ENCODE measurements at regions not wholly inside any gene's neighbourhood (a gene's known extent, or its start where the extent isn't known, plus 50 kb on each side); places are given as distances from the start of the nearest gene placed in this dataset.
"Not testable (repeated sequence)": the region's sequence is repeated elsewhere in the genome, so short reads cannot be mapped to it uniquely, and the experiment has no call there.

DNA sequence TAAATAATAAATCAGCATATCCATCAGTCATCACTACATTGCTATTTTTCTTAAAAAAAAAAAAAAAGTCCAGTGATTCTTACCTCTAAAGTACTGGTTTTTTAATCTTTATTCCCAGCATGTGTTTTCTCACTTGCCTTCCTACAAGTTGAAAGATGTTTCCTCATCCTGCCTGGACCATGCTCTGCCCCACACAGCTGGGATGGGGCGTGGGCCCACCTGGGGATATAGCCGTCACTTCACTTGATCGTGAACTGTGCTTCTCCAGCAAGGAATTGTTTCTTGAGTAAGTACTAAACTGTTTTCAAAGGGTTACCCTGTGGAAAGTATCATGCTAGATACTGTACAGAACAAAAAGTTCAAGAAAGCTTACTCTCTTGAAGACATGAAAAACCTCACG, 212.6 kb upstream of the HTR1E start:
- Histone ChIP-seq H3K4me3 (no peak overlapping the region), H3K36me3 (ENCODE audit: insufficient read depth, low read length) (no peaks in the 10 kb centered on the region), H3K9ac (ENCODE audit: insufficient read length) (no peak overlapping the region), H3K9me3 (ENCODE audit: low read depth, low read length) (no peaks in the 10 kb centered on the region), H3K27ac (no peak overlapping the region)
- no peak for DNase-seq (ENCODE audit: low read depth, low spot score)
- no peak for TF ChIP-seq EZH2 (IDR thresholded peaks at IDR 0.05)
- TF ChIP-seq POLR2AphosphoS5 (IDR thresholded peaks at IDR 0.05; ENCODE audit: borderline replicate concordance, low read depth, low read length), result no peak
- no peak for TF ChIP-seq FOXP2 (optimal IDR thresholded peaks at IDR 0.05; ENCODE audit: control extremely low read depth, extremely low read length, insufficient read depth)

GRCh38 chr6:86723729-86724128, 213.6 kb upstream of the HTR1E start:
- Histone ChIP-seq H3K27ac (no peak overlapping the region), H3K9me3 (ENCODE audit: low read depth, low read length) (no peaks in the 10 kb centered on the region), H3K36me3 (ENCODE audit: insufficient read depth, low read length) (no peaks in the 10 kb centered on the region), H3K9ac (ENCODE audit: insufficient read length) (no peak overlapping the region), H3K4me3 (no peak overlapping the region)
- DNase-seq (ENCODE audit: low read depth, low spot score), result no peak
- TF ChIP-seq EZH2 (IDR thresholded peaks at IDR 0.05) (no peak), FOXP2 (optimal IDR thresholded peaks at IDR 0.05; ENCODE audit: control extremely low read depth, extremely low read length, insufficient read depth) (no peak), POLR2AphosphoS5 (IDR thresholded peaks at IDR 0.05; ENCODE audit: borderline replicate concordance, low read depth, low read length) (no peak)

GRCh38 chr6:86723151-86723550, 214.2 kb upstream of the HTR1E start:
- no peaks in the 10 kb centered on the region for H3K36me3 ChIP-seq (ENCODE audit: insufficient read depth, low read length)
- no peak overlapping the region for H3K27ac ChIP-seq

DNA sequence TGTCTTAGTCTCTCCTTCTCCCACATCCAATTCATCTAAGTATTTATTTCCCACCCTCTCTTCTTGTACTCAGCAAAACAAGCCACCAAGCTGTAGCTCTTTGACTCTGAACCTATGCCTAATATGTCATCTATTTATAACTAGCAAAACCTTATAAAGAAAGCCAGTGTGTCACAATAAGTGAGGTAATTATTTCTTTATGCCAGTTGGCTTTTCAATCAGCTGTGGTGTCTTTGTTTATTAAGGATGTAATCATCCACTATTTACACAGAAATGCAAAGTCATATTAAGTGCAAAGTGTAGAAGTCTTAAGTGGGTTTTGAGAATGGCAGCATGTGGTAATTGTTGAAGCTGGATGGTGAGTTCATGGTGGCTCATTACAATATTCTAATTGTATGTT, 215.2 kb upstream of the HTR1E start:
- TF ChIP-seq FOXP2 (optimal IDR thresholded peaks at IDR 0.05; ENCODE audit: control extremely low read depth, extremely low read length, insufficient read depth) (no peak), POLR2AphosphoS5 (IDR thresholded peaks at IDR 0.05; ENCODE audit: borderline replicate concordance, low read depth, low read length) (no peak), EZH2 (IDR thresholded peaks at IDR 0.05) (no peak)
- no peak overlapping the region for H3K27ac ChIP-seq
- H3K9ac ChIP-seq (ENCODE audit: insufficient read length), result no peak overlapping the region
- no peaks in the 10 kb centered on the region for H3K9me3 ChIP-seq (ENCODE audit: low read depth, low read length)
- H3K36me3 ChIP-seq (ENCODE audit: insufficient read depth, low read length), result no peaks in the 10 kb centered on the region
- no peak for DNase-seq (ENCODE audit: low read depth, low spot score)
- H3K4me3 ChIP-seq, result no peak overlapping the region

More at GRCh38 chr6:86723151-86723550, 214.2 kb upstream of the HTR1E start:
- Histone ChIP-seq H3K9me3 (ENCODE audit: low read depth, low read length) (no peaks in the 10 kb centered on the region), H3K4me3 (no peak overlapping the region), H3K9ac (ENCODE audit: insufficient read length) (no peak overlapping the region)
- TF ChIP-seq FOXP2 (optimal IDR thresholded peaks at IDR 0.05; ENCODE audit: control extremely low read depth, extremely low read length, insufficient read depth) (no peak), POLR2AphosphoS5 (IDR thresholded peaks at IDR 0.05; ENCODE audit: borderline replicate concordance, low read depth, low read length) (no peak), EZH2 (IDR thresholded peaks at IDR 0.05) (no peak)
- DNase-seq (ENCODE audit: low read depth, low spot score), result no peak

DNA sequence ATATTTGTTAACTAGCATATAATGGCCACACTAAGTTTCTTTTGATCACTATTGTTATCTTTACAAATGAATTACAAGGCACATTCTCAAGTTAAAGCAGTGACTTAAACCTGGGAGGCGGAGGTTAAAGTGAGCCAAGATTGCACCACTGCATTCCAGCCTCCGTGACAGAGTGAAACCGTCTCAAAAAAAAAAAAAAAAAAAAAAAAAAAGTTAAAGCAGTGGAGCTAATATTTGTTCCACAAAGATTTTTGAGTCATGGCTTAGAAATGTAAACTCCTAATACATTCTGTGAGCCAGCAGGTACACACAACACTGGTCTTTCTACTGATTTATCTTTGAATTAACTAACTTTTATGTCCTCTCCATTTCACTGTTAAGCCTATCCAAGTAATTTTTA, 221.7 kb upstream of the HTR1E start:
- no peaks in the 10 kb centered on the region for H3K36me3 ChIP-seq (ENCODE audit: insufficient read depth, low read length)
- H3K9me3 ChIP-seq (ENCODE audit: low read depth, low read length), result no peaks in the 10 kb centered on the region
- no peak for DNase-seq (ENCODE audit: low read depth, low spot score)
- H3K9ac ChIP-seq (ENCODE audit: insufficient read length), result no peak overlapping the region
- H3K4me3 ChIP-seq, result no peak overlapping the region
- TF ChIP-seq FOXP2 (optimal IDR thresholded peaks at IDR 0.05; ENCODE audit: control extremely low read depth, extremely low read length, insufficient read depth), result no peak
- H3K27ac ChIP-seq, result no peak overlapping the region

- Histone ChIP-seq H3K4me3 (no peak overlapping the region), H3K9me3 (ENCODE audit: low read depth, low read length) (no peaks in the 10 kb centered on the region), H3K27ac (no peak overlapping the region), H3K9ac (ENCODE audit: insufficient read length) (no peak overlapping the region), H3K36me3 (ENCODE audit: insufficient read depth, low read length) (no peaks in the 10 kb centered on the region)
- TF ChIP-seq EZH2 (IDR thresholded peaks at IDR 0.05) (no peak), POLR2AphosphoS5 (IDR thresholded peaks at IDR 0.05; ENCODE audit: borderline replicate concordance, low read depth, low read length) (no peak), FOXP2 (optimal IDR thresholded peaks at IDR 0.05; ENCODE audit: control extremely low read depth, extremely low read length, insufficient read depth) (no peak)
- no peak for DNase-seq (ENCODE audit: low read depth, low spot score)
Observed at GRCh38 chr6:86712039-86712438, 225.3 kb upstream of the HTR1E start.

- TF ChIP-seq EZH2 (IDR thresholded peaks at IDR 0.05), result no peak
- TF ChIP-seq POLR2AphosphoS5 (IDR thresholded peaks at IDR 0.05; ENCODE audit: borderline replicate concordance, low read depth, low read length), result no peak
- no peak overlapping the region for H3K9ac ChIP-seq (ENCODE audit: insufficient read length)
- DNase-seq (ENCODE audit: low read depth, low spot score), result no peak
Observed at GRCh38 chr6:86707545-86708120, 229.7 kb upstream of the HTR1E start.

DNA sequence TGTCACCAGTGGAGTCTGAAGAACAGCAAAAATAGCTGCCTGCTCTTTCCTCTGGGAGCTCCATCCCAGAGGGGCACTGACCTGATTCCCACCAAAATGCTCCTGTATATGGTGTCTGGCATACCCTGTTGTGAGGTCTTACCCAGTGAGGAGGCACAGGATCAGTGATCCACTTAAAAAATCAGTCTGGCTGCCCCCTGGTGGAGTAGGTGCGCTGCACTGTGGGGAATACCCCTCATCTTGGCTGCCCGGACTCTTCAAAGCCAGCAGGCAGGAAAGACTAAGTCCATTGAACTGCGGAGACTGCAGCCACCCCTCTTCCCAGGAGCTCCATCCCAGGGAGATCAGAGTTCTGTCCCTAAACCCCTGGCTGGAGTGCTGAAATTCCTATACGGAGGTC, 230.9 kb upstream of the HTR1E start:
- no peak overlapping the region for H3K9ac ChIP-seq (ENCODE audit: insufficient read length)
- H3K9me3 ChIP-seq (ENCODE audit: low read depth, low read length), result no peaks in the 10 kb centered on the region
- TF ChIP-seq FOXP2 (optimal IDR thresholded peaks at IDR 0.05; ENCODE audit: control extremely low read depth, extremely low read length, insufficient read depth) (no peak), POLR2AphosphoS5 (IDR thresholded peaks at IDR 0.05; ENCODE audit: borderline replicate concordance, low read depth, low read length) (no peak), EZH2 (IDR thresholded peaks at IDR 0.05) (no peak)
- H3K36me3 ChIP-seq (ENCODE audit: insufficient read depth, low read length), result no peaks in the 10 kb centered on the region
- no peak overlapping the region for H3K27ac ChIP-seq
- no peak overlapping the region for H3K4me3 ChIP-seq
- no peak for DNase-seq (ENCODE audit: low read depth, low spot score)

More at GRCh38 chr6:86707545-86708120, 229.7 kb upstream of the HTR1E start:
- no peak overlapping the region for H3K4me3 ChIP-seq
- no peaks in the 10 kb centered on the region for H3K36me3 ChIP-seq (ENCODE audit: insufficient read depth, low read length)
- no peaks in the 10 kb centered on the region for H3K9me3 ChIP-seq (ENCODE audit: low read depth, low read length)
- H3K27ac ChIP-seq, result no peak overlapping the region

DNA sequence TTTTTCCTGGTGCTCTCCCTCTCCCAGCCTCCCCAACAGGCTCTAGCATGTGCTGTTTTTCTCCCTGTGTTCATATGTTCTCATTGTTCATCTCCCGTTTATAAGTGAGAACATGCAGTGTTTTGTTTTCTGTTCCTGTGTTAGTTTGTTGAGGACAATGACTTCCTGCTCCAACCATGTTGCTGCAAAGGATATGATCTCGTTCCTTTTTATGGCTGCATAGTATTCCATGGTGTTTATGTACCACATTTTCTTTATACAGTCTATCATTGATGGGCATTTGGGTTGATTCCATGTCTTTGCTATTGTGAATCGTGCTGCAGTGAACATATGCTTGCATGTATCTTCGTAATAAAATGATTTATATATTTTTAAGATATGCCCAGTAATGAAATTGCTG, 236.1 kb upstream of the HTR1E start:
- not testable (repeated sequence) for H3K9ac ChIP-seq (ENCODE audit: insufficient read length); H3K36me3 ChIP-seq (ENCODE audit: insufficient read depth, low read length); H3K27ac ChIP-seq; H3K9me3 ChIP-seq (ENCODE audit: low read depth, low read length); DNase-seq (ENCODE audit: low read depth, low spot score); H3K4me3 ChIP-seq

Data from SK-N-MC (cell line).